IMR-90 (cell line): ENCODE measurements at regions not wholly inside any gene's neighbourhood (a gene's known extent, or its start where the extent isn't known, plus 50 kb on each side); places are given as distances from the start of the nearest gene placed in this dataset.

Source experiments
- ATAC-seq: fragments of 200-7000 bp; cut with Tn5 transposase; 2 replicates; pipeline ENCODE4 v1.9.1; 2020; ENCODE audit warnings: low read depth, mild to moderate bottlenecking, moderate library complexity
- BruUV-seq: library from RNA; stranded (reverse); fragments of 400-500 nt; replicated peaks from 2 replicates; lab custom pipeline; 2021; lab: Mats Ljungman, UMichigan
- CTCF ChIA-PET: fragments of 300-600 bp; formaldehyde crosslinking; extraction: SDS; loops from one replicate; lab custom pipeline; 2021; ENCODE audit warnings: antibody characterized with exemption; lab: Yijun Ruan, JAX
- POLR2A ChIA-PET: fragments of 300-600 bp; sonication (Branson Sonifier 250); formaldehyde crosslinking; loops from one replicate; lab custom pipeline; 2022; ENCODE audit warnings: antibody characterized with exemption; ENCODE audit not compliant: unreplicated experiment; lab: Charles Lee
- DNase-seq: peaks from one replicate; pipeline ENCODE4 v3.0.0; 2013
- H2AFZ ChIP-seq: replicated peaks from 2 replicates; pipeline ENCODE3; 2013; ENCODE audit warnings: low read length, mild to moderate bottlenecking; ENCODE audit not compliant: poor library complexity
- H2AK5ac ChIP-seq: 2 replicates; pipeline ENCODE4 v1.6.1; 2013; ENCODE audit warnings: low read depth, low read length, inconsistent platforms
- H2AK9ac ChIP-seq: replicated peaks from 2 replicates; pipeline ENCODE3; 2013; ENCODE audit warnings: mild to moderate bottlenecking, low read depth, low read length, moderate library complexity; ENCODE audit not compliant: poor library complexity
- H2BK120ac ChIP-seq: 2 replicates; pipeline ENCODE4 v1.6.1; 2013; ENCODE audit warnings: low read depth, low read length, inconsistent platforms
- H2BK15ac ChIP-seq: 3 replicates; pipeline ENCODE4 v1.6.1; 2013; ENCODE audit warnings: low read depth, low read length, inconsistent platforms
- H2BK20ac ChIP-seq: 2 replicates; pipeline ENCODE4 v1.6.1; 2013; ENCODE audit warnings: low read depth, mild to moderate bottlenecking, inconsistent platforms, low read length, moderate library complexity
- H2BK5ac ChIP-seq: 2 replicates; pipeline ENCODE4 v1.6.1; 2013; ENCODE audit warnings: mild to moderate bottlenecking, low read depth, low read length, inconsistent platforms; ENCODE audit not compliant: poor library complexity, severe bottlenecking
- H3K14ac ChIP-seq: replicated peaks from 2 replicates; pipeline ENCODE4 v1.6.1; 2013; ENCODE audit warnings: low read depth, low read length, inconsistent platforms
- H3K18ac ChIP-seq: 2 replicates; pipeline ENCODE4 v1.6.1; 2013; ENCODE audit warnings: low read depth, low read length, control low read depth
- H3K23ac ChIP-seq: 2 replicates; pipeline ENCODE4 v1.6.1; 2013; ENCODE audit warnings: low read depth, low read length, inconsistent platforms
- H3K27ac ChIP-seq: 2 replicates; pipeline ENCODE4 v1.5.1; 2013; ENCODE audit warnings: mild to moderate bottlenecking, control low read depth, low read length; ENCODE audit not compliant: insufficient read depth
- H3K27me3 ChIP-seq: 2 replicates; pipeline ENCODE4 v1.6.1; 2013; ENCODE audit warnings: low read length; ENCODE audit not compliant: control insufficient read depth, insufficient read depth
- H3K36me3 ChIP-seq: 2 replicates; pipeline ENCODE4 v1.6.1; 2013; ENCODE audit warnings: low read length, mixed read lengths; ENCODE audit not compliant: control insufficient read depth, insufficient read depth
- H3K4ac ChIP-seq: 2 replicates; pipeline ENCODE4 v1.6.1; 2013; ENCODE audit warnings: low read depth, low read length, inconsistent platforms
- H3K4me1 ChIP-seq: 2 replicates; pipeline ENCODE4 v1.6.1; 2013; ENCODE audit warnings: low read length, mixed read lengths; ENCODE audit not compliant: control insufficient read depth, insufficient read depth
- H3K4me2 ChIP-seq: 2 replicates; pipeline ENCODE4 v1.6.1; 2013; ENCODE audit warnings: low read depth, mild to moderate bottlenecking, control low read depth, low read length, moderate library complexity
- H3K4me3 ChIP-seq: 2 replicates; pipeline ENCODE4 v1.5.1; 2013; ENCODE audit warnings: low read depth, mild to moderate bottlenecking, control low read depth, low read length, moderate library complexity; ENCODE audit not compliant: insufficient read depth
- H3K56ac ChIP-seq: 2 replicates; pipeline ENCODE4 v1.6.1; 2013; ENCODE audit warnings: low read length, inconsistent platforms; ENCODE audit not compliant: insufficient read depth; ENCODE audit errors: extremely low read depth
- H3K79me1 ChIP-seq, 2 experiments: 2 replicates each; pipeline ENCODE4 v1.6.1; 2013; ENCODE audit warnings: low read length in 2 of 2, inconsistent platforms in 1 of 2, low read depth in 1 of 2
- H3K9ac ChIP-seq: 2 replicates; pipeline ENCODE4 v1.6.1; 2013; ENCODE audit warnings: low read depth, low read length, control low read depth
- H3K9me1 ChIP-seq: 2 replicates; pipeline ENCODE4 v1.6.1; 2013; ENCODE audit warnings: low read length, inconsistent platforms; ENCODE audit not compliant: insufficient read depth
- H3K9me3 ChIP-seq: 2 replicates; pipeline ENCODE4 v1.6.1; 2013; ENCODE audit warnings: low read length; ENCODE audit not compliant: control insufficient read depth, insufficient read depth
- H4K20me1 ChIP-seq: 2 replicates; pipeline ENCODE4 v1.6.1; 2013; ENCODE audit warnings: low read length, inconsistent platforms; ENCODE audit not compliant: insufficient read depth
- H4K5ac ChIP-seq: 2 replicates; pipeline ENCODE4 v1.6.1; 2013; ENCODE audit warnings: mild to moderate bottlenecking, low read depth, low read length, control low read depth
- H4K8ac ChIP-seq, 2 experiments: 2 replicates each; pipeline ENCODE4 v1.6.1; 2013; ENCODE audit warnings: low read depth in 2 of 2, low read length in 2 of 2, control low read depth in 1 of 2, inconsistent platforms in 1 of 2
- H4K91ac ChIP-seq: 2 replicates; pipeline ENCODE4 v1.6.1; 2013; ENCODE audit warnings: low read depth, low read length, inconsistent platforms; ENCODE audit not compliant: insufficient read depth
- ELK1 ChIP-seq: fragments of 150-350 bp; IDR thresholded peaks from 2 replicates; pipeline ENCODE4 v1.6.1; 2016; ENCODE audit warnings: low read depth, mild to moderate bottlenecking, low read length, moderate library complexity, borderline replicate concordance
- NFE2L2 ChIP-seq: fragments of 150-350 bp; IDR thresholded peaks from 2 replicates; pipeline ENCODE4 v1.6.1; 2016; ENCODE audit warnings: low read depth, mild to moderate bottlenecking, low read length
- WGBS, 2 experiments: methylation state at CpG; one replicate each; pipeline versions ENCODE4 v1.1.5 to v1.1.7; 2013; ENCODE audit warnings: missing lambda C conversion rate in 2 of 2; ENCODE audit not compliant: insufficient read length in 1 of 2; ENCODE audit errors: extremely low coverage in 2 of 2; 5-methylcytosine and 5-hydroxymethylcytosine counted together
- dilution Hi-C: fragments of 300-500 bp; cut with HindIII; formaldehyde crosslinking; loops from one replicate; pipeline ENCODE4 v1.14.3; 2018; ENCODE audit warnings: low sequenced_read_pairs; ENCODE audit not compliant: unreplicated experiment
- in situ Hi-C: fragments of 300-500 bp; cut with MboI; formaldehyde crosslinking; loops from 3 replicates; pipeline ENCODE4 v1.14.3; 2019; ENCODE audit warnings: low sequenced_read_pairs, inconsistent platforms, mixed read lengths
- intact Hi-C: fragments of 100-400 bp; cut with micrococcal nuclease; formaldehyde crosslinking; loops from 2 replicates; pipeline ENCODE4 v1.10.0; 2022

GRCh38 chr2:8344144-8345097 lies 337.4 kb upstream of the ID2 start (continued):
- TF ChIP-seq ELK1, result no peak

- TF ChIP-seq NFE2L2, result no peak
- Histone ChIP-seq H2BK120ac (no peak overlapping the region), H3K4me1 (no peaks in the 10 kb centered on the region), H2BK5ac (no peak overlapping the region), H3K23ac (no peak overlapping the region), H3K4me2 (no peak overlapping the region), H4K5ac (no peak overlapping the region), H3K18ac (no peak overlapping the region), H4K20me1 (no peaks in the 10 kb centered on the region), H3K27ac (no peak overlapping the region), H2BK15ac (no peak overlapping the region), H3K4ac (no peak overlapping the region), H2AK5ac (no peak overlapping the region), H3K56ac (no peak overlapping the region), H3K4me3 (no peak overlapping the region), H3K9me3 (no peaks in the 10 kb centered on the region), H2AK9ac (no peak overlapping the region), H3K27me3 (no peaks in the 10 kb centered on the region), H3K14ac (no peak overlapping the region), H4K8ac (no peak overlapping the region), H3K9me1 (no peaks in the 10 kb centered on the region), H3K9ac (no peak overlapping the region), H3K79me1 (no peaks in the 10 kb centered on the region), H2AFZ (no peak overlapping the region), H4K91ac (no peak overlapping the region), H3K36me3 (no peaks in the 10 kb centered on the region), H2BK20ac (no peak overlapping the region)
- ATAC-seq (no peak), DNase-seq (no peak)
- in situ Hi-C loops (no loop called here), intact Hi-C loops (no loop called here), dilution Hi-C loops (no loop called here)
- CTCF ChIA-PET, result no interaction called here
- BruUV-seq, result no TSS peak
- WGBS, 2 experiments, result 100% methylated on average over 2 of the region's 5 CpGs; no CpG with 5 or more reads in 1 of the 2 experiments
- POLR2A ChIA-PET, result interaction anchor here (0.6 kb wide), 1 partner anchor 56 kb away, joined by 3 read pairs; no protein-coding TSS in a partner anchor
These were observed 336.7 kb upstream of the ID2 start for GRCh38 chr2:8345200-8345599.
